ENCODE measurements at regions not wholly inside any gene's neighbourhood (a gene's known extent, or its start where the extent isn't known, plus 50 kb on each side); places are given as distances from the start of the nearest gene placed in this dataset.

- TF ChIP-seq ARID1B (IDR thresholded peaks at IDR 0.05) (no peak), BHLHE40 (IDR thresholded peaks at IDR 0.05; ENCODE audit: low read length) (no peak), CEBPG (CRISPR knock-in tag; IDR thresholded peaks at IDR 0.05) (no peak), CEBPG (tag; conservative IDR thresholded peaks at IDR 0.05 in 1 of 2, IDR thresholded peaks at IDR 0.05 in 1 of 2) (no peak), ZBTB1 (CRISPR knock-in tag; IDR thresholded peaks at IDR 0.05; ENCODE audit: borderline replicate concordance, low read depth) (no peak), ZNF253 (CRISPR knock-in tag; conservative IDR thresholded peaks at IDR 0.05) (no peak), CEBPB (tag; IDR thresholded peaks at IDR 0.05) (no peak), POLR2AphosphoS5 (IDR thresholded peaks at IDR 0.05; ENCODE audit: control insufficient read depth, insufficient read depth, low read depth, low read length) (no peak)
- TF ChIP-seq, protein P1, sequence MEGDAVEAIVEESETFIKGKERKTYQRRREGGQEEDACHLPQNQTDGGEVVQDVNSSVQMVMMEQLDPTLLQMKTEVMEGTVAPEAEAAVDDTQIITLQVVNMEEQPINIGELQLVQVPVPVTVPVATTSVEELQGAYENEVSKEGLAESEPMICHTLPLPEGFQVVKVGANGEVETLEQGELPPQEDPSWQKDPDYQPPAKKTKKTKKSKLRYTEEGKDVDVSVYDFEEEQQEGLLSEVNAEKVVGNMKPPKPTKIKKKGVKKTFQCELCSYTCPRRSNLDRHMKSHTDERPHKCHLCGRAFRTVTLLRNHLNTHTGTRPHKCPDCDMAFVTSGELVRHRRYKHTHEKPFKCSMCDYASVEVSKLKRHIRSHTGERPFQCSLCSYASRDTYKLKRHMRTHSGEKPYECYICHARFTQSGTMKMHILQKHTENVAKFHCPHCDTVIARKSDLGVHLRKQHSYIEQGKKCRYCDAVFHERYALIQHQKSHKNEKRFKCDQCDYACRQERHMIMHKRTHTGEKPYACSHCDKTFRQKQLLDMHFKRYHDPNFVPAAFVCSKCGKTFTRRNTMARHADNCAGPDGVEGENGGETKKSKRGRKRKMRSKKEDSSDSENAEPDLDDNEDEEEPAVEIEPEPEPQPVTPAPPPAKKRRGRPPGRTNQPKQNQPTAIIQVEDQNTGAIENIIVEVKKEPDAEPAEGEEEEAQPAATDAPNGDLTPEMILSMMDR (IDR thresholded peaks at IDR 0.05 in 2 of 3, conservative IDR thresholded peaks at IDR 0.05 in 1 of 3; ENCODE audit: insufficient read depth in 2 of 3, low read depth in 1 of 3, low read length in 3 of 3) = no peak
Measured at GRCh38 chr2:187143537-187143936, 294.6 kb upstream of the ZSWIM2 start.

Data from K562 (cell line).